HepG2 (cell line): ENCODE measurements at regions not wholly inside any gene's neighbourhood (a gene's known extent, or its start where the extent isn't known, plus 50 kb on each side); places are given as distances from the start of the nearest gene placed in this dataset.

ENCODE experiments used
- ATAC-seq: fragments of 200-7000 bp; cut with Tn5 transposase; 3 replicates; pipeline ENCODE4 v1.9.1; 2020; ENCODE audit warnings: mild to moderate bottlenecking, moderate library complexity
- BruUV-seq: library from RNA; stranded (reverse); fragments of 400-500 nt; replicated peaks from 2 replicates; lab custom pipeline; 2021; lab: Mats Ljungman, UMichigan
- CTCF ChIA-PET: fragments of 300-600 bp; formaldehyde crosslinking; extraction: SDS; loops from one replicate; lab custom pipeline; 2021; ENCODE audit warnings: low total read pairs, inconsistent platforms, low intra/inter-chr PET ratio; lab: Yijun Ruan, JAX
- POLR2A ChIA-PET: fragments of 350-600 bp; sonication (Branson Sonifier 250); formaldehyde crosslinking; loops from one replicate; lab custom pipeline; 2020; ENCODE audit warnings: antibody characterized with exemption, inconsistent platforms; lab: Yijun Ruan, JAX
- DNase-seq: peaks from one replicate; pipeline ENCODE4 v3.0.0-alpha.2; 2015; ENCODE audit warnings: low spot score
- FAIRE-seq: peaks from 3 replicates; lab custom pipeline; 2011; peaks lifted over from hg19 to GRCh38; lab: Jason Lieb, UNC
- H2AFZ ChIP-seq: one replicate; pipeline ENCODE4 v1.6.1; 2011; ENCODE audit warnings: low read length, inconsistent platforms
- H3K27ac ChIP-seq: fragments of 300-600 bp; 3 replicates; pipeline ENCODE4 v1.8.0; 2011; ENCODE audit warnings: mixed run types, mild to moderate bottlenecking, mixed read lengths, low read length, inconsistent platforms; ENCODE audit not compliant: insufficient read depth; ENCODE audit errors: extremely low read length
- H3K27me3 ChIP-seq, 2 experiments: fragments of 200-600 bp in 1 of 2; 2 replicates in 1 of 2; 3 replicates in 1 of 2; pipeline versions ENCODE4 v1.6.0 to v1.8.0; 2011; ENCODE audit warnings: low read length in 2 of 2, mild to moderate bottlenecking in 2 of 2, moderate library complexity in 2 of 2, inconsistent platforms in 1 of 2; ENCODE audit not compliant: insufficient read depth in 2 of 2, control insufficient read depth in 1 of 2
- H3K36me3 ChIP-seq, 2 experiments: fragments of 200-600 bp in 1 of 2; replicated peaks in 1 of 2; 2 replicates in 1 of 2; 3 replicates in 1 of 2; pipeline versions ENCODE4 v1.5.1 to v1.8.0; 2011; ENCODE audit warnings: low read length in 2 of 2, inconsistent platforms in 1 of 2; ENCODE audit not compliant: insufficient read depth in 2 of 2, control insufficient read depth in 1 of 2
- H3K4me1 ChIP-seq: 2 replicates; pipeline ENCODE4 v1.5.1; 2012; ENCODE audit warnings: low read length, inconsistent platforms; ENCODE audit not compliant: insufficient read depth
- H3K4me2 ChIP-seq: 2 replicates; pipeline ENCODE4 v1.6.0; 2011; ENCODE audit warnings: low read depth, low read length, inconsistent platforms
- H3K4me3 ChIP-seq, 3 experiments: fragments of 200-600 bp in 1 of 3; sonication (generic), shearing (Covaris generic) in 1 of 3; replicated peaks in 1 of 3; 2 replicates each; pipeline ENCODE4 v1.5.1; 2011 to 2016; ENCODE audit warnings: low read length in 3 of 3, inconsistent platforms in 2 of 3, low read depth in 2 of 3, mild to moderate bottlenecking in 2 of 3, control low read depth in 1 of 3, mixed read lengths in 1 of 3; ENCODE audit not compliant: insufficient read depth in 1 of 3
- H3K79me2 ChIP-seq: one replicate; pipeline ENCODE4 v1.6.1; 2011; ENCODE audit warnings: low read length, inconsistent platforms; ENCODE audit not compliant: insufficient read depth
- H3K9ac ChIP-seq: 2 replicates; pipeline ENCODE4 v1.6.0; 2011; ENCODE audit warnings: mild to moderate bottlenecking, low read depth, low read length, inconsistent platforms; ENCODE audit not compliant: insufficient read depth
- H3K9me3 ChIP-seq: 2 replicates; pipeline ENCODE4 v1.5.1; 2012; ENCODE audit warnings: mild to moderate bottlenecking, low read length
- H4K20me1 ChIP-seq: 2 replicates; pipeline ENCODE4 v1.6.0; 2011; ENCODE audit warnings: inconsistent platforms, mild to moderate bottlenecking, low read length, moderate library complexity; ENCODE audit not compliant: insufficient read depth
- AFF4 ChIP-seq: sonication (generic); formaldehyde crosslinking; IDR thresholded peaks from 2 replicates; pipeline ENCODE4 v1.4.0; 2020; ENCODE audit warnings: missing genetic modification reagents
- ATRX ChIP-seq: sonication (generic); formaldehyde crosslinking; IDR thresholded peaks from 2 replicates; pipeline ENCODE4 v1.4.0; 2020; ENCODE audit warnings: missing genetic modification reagents, borderline replicate concordance
- GMEB2 ChIP-seq: IDR thresholded peaks from 2 replicates; pipeline ENCODE4 v1.6.1; 2016; ENCODE audit warnings: missing biosample characterization, missing genetic modification reagents, low read depth
- KMT2B ChIP-seq: IDR thresholded peaks from 2 replicates; pipeline ENCODE4 v1.6.1; 2016; ENCODE audit warnings: missing genetic modification reagents, missing compliant biosample characterization
- MAF1 ChIP-seq: sonication (generic); formaldehyde crosslinking; IDR thresholded peaks from 2 replicates; pipeline ENCODE4 v1.5.0; 2020; ENCODE audit warnings: missing genetic modification reagents, borderline replicate concordance
- PBX2 ChIP-seq: IDR thresholded peaks from 2 replicates; pipeline ENCODE4 v1.6.1; 2016; ENCODE audit warnings: control low read depth
- TAF15 ChIP-seq: fragments of 200-400 bp; formaldehyde crosslinking; IDR thresholded peaks from one replicate; pipeline ENCODE4 v1.6.1; 2018; ENCODE audit warnings: mild to moderate bottlenecking, low read depth, low read length; ENCODE audit not compliant: poor library complexity, severe bottlenecking
- XBP1 ChIP-seq: sonication (generic); formaldehyde crosslinking; IDR thresholded peaks from 2 replicates; pipeline ENCODE4 v1.5.0; 2020; ENCODE audit warnings: missing genetic modification reagents
- ZNF563 ChIP-seq: sonication (generic); formaldehyde crosslinking; IDR thresholded peaks from 2 replicates; pipeline ENCODE4 v1.8.0; 2022; ENCODE audit warnings: mild to moderate bottlenecking, moderate library complexity, missing genetic modification reagents
- ZNF724P ChIP-seq: sonication (generic); formaldehyde crosslinking; IDR thresholded peaks from 2 replicates; pipeline ENCODE4 v1.8.0; 2022; ENCODE audit warnings: missing genetic modification reagents, borderline replicate concordance
- ZXDC ChIP-seq: sonication (generic); formaldehyde crosslinking; IDR thresholded peaks from 2 replicates; pipeline ENCODE4 v1.5.0; 2020; ENCODE audit warnings: mild to moderate bottlenecking, missing genetic modification reagents
- WGBS: methylation state at CpG from one replicate; pipeline ENCODE4 v1.1.6; 2017; ENCODE audit warnings: low lambda C conversion rate; 5-methylcytosine and 5-hydroxymethylcytosine counted together
- in situ Hi-C: cut with HindIII; loops from 2 replicates; pipeline ENCODE4 v1.10.0; 2017; ENCODE audit warnings: low pct_unique_long_range_greater_than_20kb; ENCODE audit not compliant: extremely low pct_ligation_motif_present
- intact Hi-C: fragments of 100-400 bp; cut with micrococcal nuclease; formaldehyde crosslinking; loops from one replicate; pipeline ENCODE4 v1.10.0; 2022; ENCODE audit not compliant: unreplicated experiment

- H3K9ac ChIP-seq, result no peak overlapping the region
Observed at GRCh38 chr6:97925504-97925903, 642.5 kb upstream of the MMS22L start.

More at GRCh38 chr6:97925504-97925903, 642.5 kb upstream of the MMS22L start:
- no peaks in the 10 kb centered on the region for H4K20me1 ChIP-seq
- no peaks in the 10 kb centered on the region for H3K4me1 ChIP-seq
- H3K4me2 ChIP-seq, result no peak overlapping the region
- no peak overlapping the region for H3K27ac ChIP-seq
- no peaks in the 10 kb centered on the region for H3K9me3 ChIP-seq
- CTCF ChIA-PET, result no interaction called here
- WGBS, result 0% methylated on average over 2 of the region's 2 CpGs
- ATAC-seq, result no peak
- no peak for DNase-seq
- no peaks in the 10 kb centered on the region for H3K27me3 ChIP-seq
- FAIRE-seq, result no peak
- POLR2A ChIA-PET, result no interaction called here
- TF ChIP-seq ZNF563 (CRISPR knock-in tag) (no peak), PBX2 (CRISPR knock-in tag) (no peak), TAF15 (no peak), ATRX (CRISPR knock-in tag) (no peak), KMT2B (no peak), MAF1 (CRISPR knock-in tag) (no peak), ZNF724P (CRISPR knock-in tag) (no peak), GMEB2 (CRISPR knock-in tag) (no peak), XBP1 (CRISPR knock-in tag) (no peak), AFF4 (CRISPR knock-in tag) (no peak), ZXDC (CRISPR knock-in tag) (no peak)
- in situ Hi-C loops, result no loop called here
- H3K79me2 ChIP-seq, result no peaks in the 10 kb centered on the region
- BruUV-seq, result no TSS peak
- H3K4me3 ChIP-seq, result no peak overlapping the region
- intact Hi-C loops, result no loop called here
- H2AFZ ChIP-seq, result no peak overlapping the region
- H3K36me3 ChIP-seq, result no peaks in the 10 kb centered on the region
